ENCODE measurements at regions not wholly inside any gene's neighbourhood (a gene's known extent, or its start where the extent isn't known, plus 50 kb on each side); places are given as distances from the start of the nearest gene placed in this dataset.

GRCh38 chr1:239872626-239873025 lies 219.1 kb upstream of the FMN2 start:
- TF ChIP-seq CTCF (IDR thresholded peaks at IDR 0.05; ENCODE audit: poor library complexity) (no peak), EZH2 (IDR thresholded peaks at IDR 0.05; ENCODE audit: borderline replicate concordance) (no peak), EZH2phosphoT487 (IDR thresholded peaks at IDR 0.05; ENCODE audit: low read depth, severe bottlenecking, unreplicated experiment) (no peak)

All from hepatocyte (in vitro differentiated cells).